ENCODE measurements at regions not wholly inside any gene's neighbourhood (a gene's known extent, or its start where the extent isn't known, plus 50 kb on each side); places are given as distances from the start of the nearest gene placed in this dataset.

- TF ChIP-seq JUND (IDR thresholded peaks at IDR 0.05; ENCODE audit: low read depth): no peak
- in situ Hi-C loops (cut with HindIII; ENCODE audit: low pct_unique_long_range_greater_than_20kb, low sequenced_read_pairs): no loop called here
- no peak for DNase-seq (ENCODE audit: low read depth in 1 of 2, low spot score in 1 of 2)
Measured at GRCh38 chr6:114407426-114408035, 64.7 kb upstream of the HS3ST5 start.

GRCh38 chr6:114404339-114404955 lies 61.6 kb upstream of the HS3ST5 start:
- TF ChIP-seq JUND (IDR thresholded peaks at IDR 0.05; ENCODE audit: low read depth): no peak
- in situ Hi-C loops (cut with HindIII; ENCODE audit: low pct_unique_long_range_greater_than_20kb, low sequenced_read_pairs): no loop called here
- DNase-seq (ENCODE audit: low read depth in 1 of 2, low spot score in 1 of 2): no peak

GRCh38 chr6:114403858-114404257 lies 61.0 kb upstream of the HS3ST5 start:
- in situ Hi-C loops (cut with HindIII; ENCODE audit: low pct_unique_long_range_greater_than_20kb, low sequenced_read_pairs): no loop called here
- DNase-seq (ENCODE audit: low read depth in 1 of 2, low spot score in 1 of 2): no peak
- no peak for TF ChIP-seq JUND (IDR thresholded peaks at IDR 0.05; ENCODE audit: low read depth)

GRCh38 chr6:114398481-114398880 lies 55.7 kb upstream of the HS3ST5 start:
- DNase-seq (ENCODE audit: low read depth in 1 of 2, low spot score in 1 of 2): no peak
- TF ChIP-seq JUND (IDR thresholded peaks at IDR 0.05; ENCODE audit: low read depth): no peak
- in situ Hi-C loops (cut with HindIII; ENCODE audit: low pct_unique_long_range_greater_than_20kb, low sequenced_read_pairs): no loop called here
